ENCODE measurements at regions not wholly inside any gene's neighbourhood (a gene's known extent, or its start where the extent isn't known, plus 50 kb on each side); places are given as distances from the start of the nearest gene placed in this dataset.

GRCh38 chr5:138663009-138663408 is 87.8 kb upstream of the HSPA9 start:
- 69% methylated on average over 5 of the region's 5 CpGs for WGBS
- DNase-seq (ENCODE audit: low spot score), result no peak

More at GRCh38 chr5:138663009-138663408, 87.8 kb upstream of the HSPA9 start:
- Histone ChIP-seq H3K9ac (ENCODE audit: low read depth in 1 of 2, low read length in 2 of 2) (no peak overlapping the region), H3K4me3 (ENCODE audit: low read depth in 1 of 3, low read length in 3 of 3) (no peak overlapping the region), H3K9me3 (ENCODE audit: control insufficient read depth in 4 of 4, low read length in 3 of 4) (no peaks in the 10 kb centered on the region), H3K27me3 (ENCODE audit: control insufficient read depth in 4 of 4, insufficient read depth in 4 of 4, low read length in 3 of 4) (no peaks in the 10 kb centered on the region), H3K4me1 (ENCODE audit: control insufficient read depth in 4 of 4, insufficient read depth in 4 of 4, low read length in 3 of 4) (no peaks in the 10 kb centered on the region), H3K36me3 (ENCODE audit: control insufficient read depth in 4 of 4, insufficient read depth in 3 of 4, low read depth in 1 of 4, low read length in 3 of 4) (no peaks in the 10 kb centered on the region), H3K27ac (ENCODE audit: low read depth in 1 of 2, low read length in 2 of 2) (no peak overlapping the region)
- no peak for TF ChIP-seq NR2F2 (IDR thresholded peaks at IDR 0.05)
- TF ChIP-seq, protein P1, sequence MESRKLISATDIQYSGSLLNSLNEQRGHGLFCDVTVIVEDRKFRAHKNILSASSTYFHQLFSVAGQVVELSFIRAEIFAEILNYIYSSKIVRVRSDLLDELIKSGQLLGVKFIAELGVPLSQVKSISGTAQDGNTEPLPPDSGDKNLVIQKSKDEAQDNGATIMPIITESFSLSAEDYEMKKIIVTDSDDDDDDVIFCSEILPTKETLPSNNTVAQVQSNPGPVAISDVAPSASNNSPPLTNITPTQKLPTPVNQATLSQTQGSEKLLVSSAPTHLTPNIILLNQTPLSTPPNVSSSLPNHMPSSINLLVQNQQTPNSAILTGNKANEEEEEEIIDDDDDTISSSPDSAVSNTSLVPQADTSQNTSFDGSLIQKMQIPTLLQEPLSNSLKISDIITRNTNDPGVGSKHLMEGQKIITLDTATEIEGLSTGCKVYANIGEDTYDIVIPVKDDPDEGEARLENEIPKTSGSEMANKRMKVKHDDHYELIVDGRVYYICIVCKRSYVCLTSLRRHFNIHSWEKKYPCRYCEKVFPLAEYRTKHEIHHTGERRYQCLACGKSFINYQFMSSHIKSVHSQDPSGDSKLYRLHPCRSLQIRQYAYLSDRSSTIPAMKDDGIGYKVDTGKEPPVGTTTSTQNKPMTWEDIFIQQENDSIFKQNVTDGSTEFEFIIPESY (IDR thresholded peaks at IDR 0.05), result no peak
- TF ChIP-seq SP1 (IDR thresholded peaks at IDR 0.05), result no peak
- no peak for TF ChIP-seq HNF4A (conservative IDR thresholded peaks at IDR 0.05)
- no peak for TF ChIP-seq EGR1 (IDR thresholded peaks at IDR 0.05; ENCODE audit: low read depth in 2 of 2)
- TF ChIP-seq RAD21 (IDR thresholded peaks at IDR 0.05), result no peak
- no peak for TF ChIP-seq GABPA (IDR thresholded peaks at IDR 0.05 in 1 of 2, conservative IDR thresholded peaks at IDR 0.05 in 1 of 2)
- TF ChIP-seq TAF1 (conservative IDR thresholded peaks at IDR 0.05), result no peak
- TF ChIP-seq, protein P2, sequence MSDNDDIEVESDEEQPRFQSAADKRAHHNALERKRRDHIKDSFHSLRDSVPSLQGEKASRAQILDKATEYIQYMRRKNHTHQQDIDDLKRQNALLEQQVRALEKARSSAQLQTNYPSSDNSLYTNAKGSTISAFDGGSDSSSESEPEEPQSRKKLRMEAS (IDR thresholded peaks at IDR 0.05), result no peak
- no peak for TF ChIP-seq FOXA1 (IDR thresholded peaks at IDR 0.05)
- no peak for TF ChIP-seq REST (IDR thresholded peaks at IDR 0.05)
- TF ChIP-seq FOXA2 (IDR thresholded peaks at IDR 0.05), result no peak
- TF ChIP-seq RXRA (IDR thresholded peaks at IDR 0.05), result no peak
- TF ChIP-seq, protein P3, sequence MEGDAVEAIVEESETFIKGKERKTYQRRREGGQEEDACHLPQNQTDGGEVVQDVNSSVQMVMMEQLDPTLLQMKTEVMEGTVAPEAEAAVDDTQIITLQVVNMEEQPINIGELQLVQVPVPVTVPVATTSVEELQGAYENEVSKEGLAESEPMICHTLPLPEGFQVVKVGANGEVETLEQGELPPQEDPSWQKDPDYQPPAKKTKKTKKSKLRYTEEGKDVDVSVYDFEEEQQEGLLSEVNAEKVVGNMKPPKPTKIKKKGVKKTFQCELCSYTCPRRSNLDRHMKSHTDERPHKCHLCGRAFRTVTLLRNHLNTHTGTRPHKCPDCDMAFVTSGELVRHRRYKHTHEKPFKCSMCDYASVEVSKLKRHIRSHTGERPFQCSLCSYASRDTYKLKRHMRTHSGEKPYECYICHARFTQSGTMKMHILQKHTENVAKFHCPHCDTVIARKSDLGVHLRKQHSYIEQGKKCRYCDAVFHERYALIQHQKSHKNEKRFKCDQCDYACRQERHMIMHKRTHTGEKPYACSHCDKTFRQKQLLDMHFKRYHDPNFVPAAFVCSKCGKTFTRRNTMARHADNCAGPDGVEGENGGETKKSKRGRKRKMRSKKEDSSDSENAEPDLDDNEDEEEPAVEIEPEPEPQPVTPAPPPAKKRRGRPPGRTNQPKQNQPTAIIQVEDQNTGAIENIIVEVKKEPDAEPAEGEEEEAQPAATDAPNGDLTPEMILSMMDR (IDR thresholded peaks at IDR 0.05; ENCODE audit: low read depth, low read length, missing input control), result no peak
- TF ChIP-seq JUND (IDR thresholded peaks at IDR 0.05), result no peak
- no peak for TF ChIP-seq HNF4G (IDR thresholded peaks at IDR 0.05)
